Skeletal muscle satellite cell (primary cell): ENCODE measurements at regions not wholly inside any gene's neighbourhood (a gene's known extent, or its start where the extent isn't known, plus 50 kb on each side); places are given as distances from the start of the nearest gene placed in this dataset.

Experiments
- H3K27me3 ChIP-seq: 2 replicates; pipeline ENCODE4 v1.7.0; 2013; ENCODE audit warnings: low read length; ENCODE audit not compliant: control insufficient read depth, insufficient read depth
- H3K36me3 ChIP-seq: 2 replicates; pipeline ENCODE4 v1.7.0; 2013; ENCODE audit warnings: mild to moderate bottlenecking, control low read depth, low read length; ENCODE audit not compliant: insufficient read depth
- H3K4me1 ChIP-seq: 2 replicates; pipeline ENCODE4 v1.7.0; 2013; ENCODE audit warnings: low read length; ENCODE audit not compliant: control insufficient read depth, insufficient read depth
- H3K4me2 ChIP-seq: 2 replicates; pipeline ENCODE4 v1.7.0; 2013; ENCODE audit warnings: mild to moderate bottlenecking, low read length
- H3K4me3 ChIP-seq: 2 replicates; pipeline ENCODE4 v1.7.0; 2013; ENCODE audit warnings: low read length
- H3K9ac ChIP-seq: 2 replicates; pipeline ENCODE4 v1.7.0; 2013; ENCODE audit warnings: mild to moderate bottlenecking, low read depth, low read length, moderate library complexity
- H3K9me3 ChIP-seq: replicated peaks from 2 replicates; pipeline ENCODE4 v1.7.0; 2013; ENCODE audit warnings: mild to moderate bottlenecking, control low read depth, low read length

- no peaks in the 10 kb centered on the region for H3K9me3 ChIP-seq
- H3K36me3 ChIP-seq = no peaks in the 10 kb centered on the region
- H3K9ac ChIP-seq = no peak overlapping the region
- H3K4me2 ChIP-seq = no peak overlapping the region
- no peaks in the 10 kb centered on the region for H3K27me3 ChIP-seq
- no peak overlapping the region for H3K4me3 ChIP-seq
- peaks cover 25% of the 10 kb centered on the region for H3K4me1 ChIP-seq
Measured at GRCh38 chr20:52593654-52594053, 378.5 kb upstream of the TSHZ2 start.

- Histone ChIP-seq H3K36me3 (no peaks in the 10 kb centered on the region), H3K9me3 (no peaks in the 10 kb centered on the region), H3K9ac (no peak overlapping the region), H3K4me3 (no peak overlapping the region), H3K4me2 (no peak overlapping the region), H3K4me1 (peaks cover 25% of the 10 kb centered on the region), H3K27me3 (no peaks in the 10 kb centered on the region)
Measured at GRCh38 chr20:52592567-52592966, 379.6 kb upstream of the TSHZ2 start.

GRCh38 chr20:52590100-52590499 lies 382.1 kb upstream of the TSHZ2 start:
- Histone ChIP-seq H3K9ac (no peak overlapping the region), H3K36me3 (no peaks in the 10 kb centered on the region), H3K4me1 (peaks cover 14% of the 10 kb centered on the region)

GRCh38 chr20:52589251-52589812 lies 382.8 kb upstream of the TSHZ2 start:
- H3K36me3 ChIP-seq = no peaks in the 10 kb centered on the region
- H3K4me1 ChIP-seq = peaks cover 14% of the 10 kb centered on the region
- no peak overlapping the region for H3K9ac ChIP-seq
- no peaks in the 10 kb centered on the region for H3K27me3 ChIP-seq
- H3K9me3 ChIP-seq = no peaks in the 10 kb centered on the region
- no peak overlapping the region for H3K4me3 ChIP-seq
- no peak overlapping the region for H3K4me2 ChIP-seq

More at GRCh38 chr20:52590100-52590499, 382.1 kb upstream of the TSHZ2 start:
- Histone ChIP-seq H3K9me3 (no peaks in the 10 kb centered on the region), H3K4me2 (no peak overlapping the region), H3K4me3 (no peak overlapping the region), H3K27me3 (no peaks in the 10 kb centered on the region)

- H3K4me3 ChIP-seq = no peak overlapping the region
- no peak overlapping the region for H3K4me2 ChIP-seq
- H3K9me3 ChIP-seq = no peaks in the 10 kb centered on the region
- no peak overlapping the region for H3K9ac ChIP-seq
- H3K36me3 ChIP-seq = no peaks in the 10 kb centered on the region
- H3K27me3 ChIP-seq = no peaks in the 10 kb centered on the region
- H3K4me1 ChIP-seq = peaks cover 6% of the 10 kb centered on the region
Measured at GRCh38 chr20:52586660-52587059, 385.5 kb upstream of the TSHZ2 start.

- H3K9ac ChIP-seq = no peak overlapping the region
- H3K27me3 ChIP-seq = no peaks in the 10 kb centered on the region
- H3K9me3 ChIP-seq = no peaks in the 10 kb centered on the region
Measured at GRCh38 chr20:52585333-52585732, 386.8 kb upstream of the TSHZ2 start.

GRCh38 chr20:52578559-52578958 lies 387.0 kb upstream of the ZFP64 start:
- Histone ChIP-seq H3K9me3 (no peaks in the 10 kb centered on the region), H3K36me3 (no peaks in the 10 kb centered on the region), H3K4me2 (no peak overlapping the region), H3K4me1 (no peaks in the 10 kb centered on the region), H3K9ac (no peak overlapping the region), H3K4me3 (no peak overlapping the region), H3K27me3 (no peaks in the 10 kb centered on the region)

More at GRCh38 chr20:52585333-52585732, 386.8 kb upstream of the TSHZ2 start:
- no peaks in the 10 kb centered on the region for H3K36me3 ChIP-seq
- peaks cover 6% of the 10 kb centered on the region for H3K4me1 ChIP-seq
- no peak overlapping the region for H3K4me2 ChIP-seq
- H3K4me3 ChIP-seq = no peak overlapping the region

- Histone ChIP-seq H3K4me2 (no peak overlapping the region), H3K27me3 (no peaks in the 10 kb centered on the region)
Measured at GRCh38 chr20:52577696-52578095, 386.1 kb upstream of the ZFP64 start.

GRCh38 chr20:52572687-52573086 lies 381.1 kb upstream of the ZFP64 start:
- Histone ChIP-seq H3K4me3 (no peak overlapping the region), H3K4me1 (no peaks in the 10 kb centered on the region), H3K9me3 (no peaks in the 10 kb centered on the region), H3K4me2 (no peak overlapping the region), H3K27me3 (no peaks in the 10 kb centered on the region), H3K9ac (no peak overlapping the region), H3K36me3 (no peaks in the 10 kb centered on the region)

More at GRCh38 chr20:52577696-52578095, 386.1 kb upstream of the ZFP64 start:
- H3K9ac ChIP-seq = no peak overlapping the region
- H3K9me3 ChIP-seq = no peaks in the 10 kb centered on the region
- no peaks in the 10 kb centered on the region for H3K4me1 ChIP-seq
- no peaks in the 10 kb centered on the region for H3K36me3 ChIP-seq
- H3K4me3 ChIP-seq = no peak overlapping the region

- H3K9ac ChIP-seq = no peak overlapping the region
- H3K4me2 ChIP-seq = no peak overlapping the region
- no peaks in the 10 kb centered on the region for H3K9me3 ChIP-seq
- H3K36me3 ChIP-seq = no peaks in the 10 kb centered on the region
- H3K4me1 ChIP-seq = no peaks in the 10 kb centered on the region
- H3K27me3 ChIP-seq = no peaks in the 10 kb centered on the region
- no peak overlapping the region for H3K4me3 ChIP-seq
Measured at GRCh38 chr20:52569201-52569600, 377.6 kb upstream of the ZFP64 start.

- Histone ChIP-seq H3K36me3 (no peaks in the 10 kb centered on the region), H3K4me3 (no peak overlapping the region), H3K4me2 (no peak overlapping the region), H3K9me3 (no peaks in the 10 kb centered on the region), H3K27me3 (no peaks in the 10 kb centered on the region), H3K9ac (no peak overlapping the region), H3K4me1 (no peaks in the 10 kb centered on the region)
Measured at GRCh38 chr20:52565614-52566013, 374.0 kb upstream of the ZFP64 start.

GRCh38 chr20:52564594-52564993 lies 373.0 kb upstream of the ZFP64 start:
- Histone ChIP-seq H3K9ac (no peak overlapping the region), H3K36me3 (no peaks in the 10 kb centered on the region), H3K4me2 (no peak overlapping the region), H3K9me3 (no peaks in the 10 kb centered on the region), H3K27me3 (no peaks in the 10 kb centered on the region), H3K4me1 (no peaks in the 10 kb centered on the region), H3K4me3 (no peak overlapping the region)
